Right renal cortex interstitium (tissue), 3 donors: ENCODE measurements at regions not wholly inside any gene's neighbourhood (a gene's known extent, or its start where the extent isn't known, plus 50 kb on each side); places are given as distances from the start of the nearest gene placed in this dataset.
A peak's percentile ranks its signal among the peaks of the same experiment; 100 is the strongest.

Experiments used
- DNase-seq, 3 donors: peaks; one replicate each; pipeline ENCODE4 v3.0.0-alpha.2; 2013; ENCODE audit warnings: low read depth in 3 of 3, low spot score in 2 of 3

DNA sequence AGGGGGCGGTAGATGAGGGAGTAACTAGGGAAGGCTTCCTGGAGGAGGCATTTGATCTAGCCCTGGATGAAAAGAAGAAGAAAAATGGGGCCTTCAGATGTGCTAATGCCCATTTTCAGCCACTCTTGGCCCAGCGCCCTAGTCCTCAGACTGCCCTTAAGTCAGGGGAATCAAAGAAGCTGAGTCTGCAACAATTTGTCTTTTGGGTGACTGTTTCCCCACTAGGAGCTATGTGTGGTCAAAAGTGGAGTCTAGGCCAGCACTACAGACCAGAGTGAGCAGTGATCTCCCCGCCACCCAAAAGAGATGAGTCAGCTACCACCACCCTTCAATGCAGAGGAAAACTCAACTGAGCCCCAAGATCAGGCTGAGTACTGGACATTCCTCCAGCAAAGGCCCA lies 542.1 kb downstream of the BNC2 start:
- no peak for DNase-seq

- DNase-seq = no peak
These were observed 540.8 kb downstream of the BNC2 start for GRCh38 chr9:16329671-16330113.

DNA sequence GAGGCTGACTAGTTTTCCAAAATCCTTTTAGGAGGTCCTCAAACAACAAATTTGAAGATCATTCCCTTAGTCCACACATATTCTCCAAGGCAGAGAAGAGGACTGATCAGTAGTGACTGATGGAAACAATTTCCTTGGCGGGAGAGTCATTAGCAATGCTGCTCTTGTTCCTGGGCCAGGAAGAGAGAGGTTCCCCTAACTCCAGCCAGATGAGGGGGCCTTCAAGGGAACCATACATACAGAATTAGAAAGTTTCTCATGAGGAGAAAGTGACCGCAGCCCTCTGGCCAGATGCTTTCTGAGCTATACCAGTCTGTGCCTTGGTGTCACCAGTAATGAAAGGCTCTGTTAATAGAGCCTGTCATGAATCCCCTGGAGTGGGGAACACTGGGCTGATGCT lies 539.4 kb downstream of the BNC2 start:
- DNase-seq = no peak

DNA sequence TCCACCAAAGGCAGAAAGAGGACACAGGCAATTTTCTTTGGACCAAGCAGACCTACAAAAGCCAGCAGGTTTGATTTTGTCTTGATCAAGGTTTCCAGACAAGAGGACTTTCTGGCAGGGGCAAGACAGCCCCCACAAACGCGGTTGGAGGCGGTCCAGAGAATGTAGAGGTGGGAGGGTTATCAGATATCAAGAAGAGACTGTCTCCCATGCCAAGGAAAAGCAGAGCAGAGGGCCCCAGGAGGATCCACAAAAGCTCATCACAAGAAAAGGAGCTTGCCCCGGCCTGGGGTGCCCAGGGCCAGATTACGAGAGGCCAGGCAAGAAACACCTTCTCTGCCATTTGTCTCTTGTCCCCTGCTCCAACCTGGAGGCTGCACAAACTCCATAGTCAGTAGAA lies 538.9 kb downstream of the BNC2 start:
- no peak for DNase-seq

GRCh38 chr9:16333691-16334090 lies 536.8 kb downstream of the BNC2 start:
- DNase-seq = no peak

- no peak for DNase-seq
These were observed 534.5 kb downstream of the BNC2 start for GRCh38 chr9:16335788-16336580.

DNA sequence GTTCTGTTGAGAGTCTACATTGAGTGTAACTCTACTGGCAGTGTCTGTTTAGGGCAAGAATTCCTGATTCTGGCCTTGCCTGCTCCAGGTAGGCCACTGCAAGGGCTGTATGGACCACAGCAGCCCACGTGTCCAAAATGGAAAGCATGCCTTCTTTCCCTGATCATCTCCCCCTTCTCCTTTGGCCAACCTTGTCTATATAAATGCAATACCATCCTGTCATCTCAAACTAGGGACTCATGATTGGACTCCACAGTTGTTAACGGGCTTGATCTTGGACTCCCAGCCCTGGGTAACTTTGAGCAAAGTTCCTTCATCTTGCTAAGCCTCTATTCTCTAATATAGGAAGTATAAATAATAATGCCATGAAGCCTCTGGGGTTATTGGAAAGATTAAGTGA lies 533.6 kb downstream of the BNC2 start:
- DNase-seq = no peak

GRCh38 chr9:16337322-16338029 lies 533.0 kb downstream of the BNC2 start:
- DNase-seq = no peak

GRCh38 chr9:16341177-16341576 lies 529.3 kb downstream of the BNC2 start:
- no peak for DNase-seq

GRCh38 chr9:16342246-16343020 lies 528.0 kb downstream of the BNC2 start:
- DNase-seq = no peak

GRCh38 chr9:16343249-16344237 lies 526.9 kb downstream of the BNC2 start:
- no peak for DNase-seq

- DNase-seq = no peak
These were observed 526.1 kb downstream of the BNC2 start for GRCh38 chr9:16344343-16344742.

GRCh38 chr9:16345902-16346301 lies 524.6 kb downstream of the BNC2 start:
- no peak for DNase-seq

GRCh38 chr9:16347886-16348285 lies 522.6 kb downstream of the BNC2 start:
- DNase-seq = no peak

DNA sequence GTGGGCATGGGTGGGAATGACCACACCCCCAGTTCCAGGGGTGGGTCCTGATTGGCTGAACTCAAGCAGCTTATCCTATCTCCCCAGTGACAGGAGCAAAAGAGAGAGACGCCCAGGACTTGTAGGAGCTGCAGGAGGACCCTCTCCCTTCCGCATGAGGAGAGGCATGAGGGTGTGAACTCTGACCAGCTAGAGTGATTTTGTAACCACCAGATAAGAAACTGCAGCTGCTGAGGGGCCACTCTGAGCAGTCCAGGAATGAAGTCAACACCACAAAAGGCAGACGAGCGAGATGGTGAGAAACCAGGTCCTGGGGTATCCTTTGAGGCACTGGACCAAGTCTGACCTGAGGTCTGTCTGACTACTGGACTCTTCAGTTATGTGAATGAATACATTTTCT lies 521.9 kb downstream of the BNC2 start:
- no peak for DNase-seq

GRCh38 chr9:16352251-16352650 lies 518.2 kb downstream of the BNC2 start:
- DNase-seq = no peak

DNA sequence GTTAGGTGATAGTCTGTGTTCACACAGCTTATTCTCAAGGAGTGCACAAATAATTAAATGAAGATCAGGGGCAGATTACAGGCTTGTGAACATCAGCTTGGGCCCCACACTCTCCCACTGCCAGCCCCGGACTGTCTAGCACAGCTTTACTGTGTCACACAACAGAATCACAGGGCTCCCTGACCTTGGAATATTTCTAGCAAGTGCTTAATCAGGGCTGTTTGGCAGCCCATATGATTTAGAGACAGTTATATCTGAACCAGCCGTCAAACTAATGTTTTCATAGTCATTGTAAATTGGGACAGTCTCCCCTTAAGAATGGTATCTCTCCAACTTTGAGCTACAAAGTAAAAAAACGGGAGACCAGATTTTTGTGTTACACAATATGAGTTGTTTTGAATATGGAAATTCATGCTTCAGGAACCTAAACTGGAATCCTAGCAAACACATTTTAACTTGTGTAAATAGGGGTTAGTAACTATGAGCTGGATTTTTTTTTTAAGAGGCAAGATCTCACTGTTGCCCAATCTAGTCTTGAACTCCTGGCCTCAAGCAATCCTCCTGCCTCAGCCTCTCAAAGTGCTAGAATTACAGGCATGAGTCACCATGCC lies 517.6 kb downstream of the BNC2 start:
- peak in 1 of 3 donors; percentile 32 for DNase-seq

- no peak for DNase-seq
These were observed 514.2 kb downstream of the BNC2 start for GRCh38 chr9:16356196-16356765.

GRCh38 chr9:16357828-16358227 lies 512.6 kb downstream of the BNC2 start:
- DNase-seq = no peak
